HG03097 (cell line): ENCODE measurements at regions not wholly inside any gene's neighbourhood (a gene's known extent, or its start where the extent isn't known, plus 50 kb on each side); places are given as distances from the start of the nearest gene placed in this dataset.

Source experiments
- ATAC-seq: cut with Tn5 transposase; IDR thresholded peaks from one replicate; pipeline ENCODE4 v1.9.1; 2021; ENCODE audit not compliant: unreplicated experiment, low FRiP score

DNA sequence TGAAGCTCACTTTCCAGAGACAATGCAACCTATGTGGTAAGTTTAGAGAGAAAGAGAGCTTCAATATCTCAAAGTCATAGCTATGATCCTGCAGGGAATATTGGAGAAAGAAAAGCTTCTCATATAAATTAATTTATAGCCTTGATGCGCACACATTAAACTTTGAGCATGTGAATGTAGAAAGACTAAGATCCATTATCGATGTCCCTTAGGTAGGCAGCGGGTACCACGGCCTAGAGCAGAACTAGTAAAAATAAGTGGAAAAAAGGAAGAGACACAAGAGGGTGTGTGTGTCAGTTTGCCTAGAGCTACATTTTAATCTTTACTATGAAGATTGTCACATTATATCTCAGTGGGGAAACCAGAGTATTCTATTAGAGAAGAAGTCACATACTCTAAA lies 685.6 kb downstream of the AMY1C start:
- ATAC-seq = no peak

DNA sequence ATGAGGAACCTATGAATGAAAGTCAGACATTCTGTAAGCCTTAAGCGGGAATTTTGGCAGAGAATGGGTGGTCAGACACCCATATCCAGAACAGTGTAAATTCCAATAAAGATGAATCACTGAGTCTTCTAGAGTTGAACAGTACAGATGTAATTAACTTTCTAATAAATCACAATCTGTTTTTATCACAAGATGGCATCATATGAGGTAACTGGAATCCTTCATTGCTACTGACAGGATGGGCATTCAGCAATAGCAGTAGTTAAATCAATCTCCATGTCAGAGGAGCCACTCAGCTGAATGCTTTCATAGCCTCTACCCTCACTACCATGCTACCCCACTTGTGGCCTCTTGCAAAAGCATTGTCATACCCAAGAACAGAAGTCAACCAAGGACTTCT lies 690.3 kb downstream of the AMY1C start:
- no peak for ATAC-seq

DNA sequence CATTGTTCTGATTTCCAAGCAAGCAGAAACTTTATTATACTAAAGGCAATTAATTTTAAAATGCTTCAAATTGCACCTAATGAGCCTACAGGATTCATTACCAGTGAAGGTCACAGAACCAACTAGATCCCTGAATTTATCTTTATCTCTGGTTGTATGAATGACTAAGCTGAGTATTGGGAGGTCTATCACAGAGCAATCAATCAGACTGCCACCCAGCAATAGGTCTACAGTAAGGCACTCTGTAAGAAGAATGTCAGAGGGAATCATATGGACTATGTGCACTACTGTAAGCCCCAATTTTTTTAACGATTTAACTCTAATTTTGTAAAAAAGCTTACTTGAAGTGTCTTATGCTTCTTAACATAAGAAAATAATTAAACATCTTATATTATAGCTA lies 707.0 kb downstream of the AMY1C start:
- ATAC-seq = no peak

DNA sequence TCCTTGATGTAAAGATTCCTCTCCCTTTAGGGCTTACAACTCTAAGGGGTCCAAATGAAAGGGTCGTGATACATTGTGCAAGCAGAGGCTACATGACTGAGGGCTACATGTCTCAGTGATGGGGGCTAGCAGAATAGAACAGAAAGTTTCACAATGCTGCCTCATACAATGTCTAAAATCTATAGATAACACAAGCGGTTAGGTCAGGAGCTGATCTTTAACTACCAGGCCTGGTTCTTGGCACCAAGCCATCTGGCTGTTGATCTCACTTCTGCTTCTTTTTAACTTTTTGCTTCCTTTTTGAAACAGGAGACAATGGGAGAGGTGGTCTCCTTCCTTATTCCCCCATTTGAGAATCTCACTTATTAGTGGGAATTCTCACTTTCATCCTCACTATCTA lies 710.2 kb downstream of the AMY1C start:
- ATAC-seq = no peak

DNA sequence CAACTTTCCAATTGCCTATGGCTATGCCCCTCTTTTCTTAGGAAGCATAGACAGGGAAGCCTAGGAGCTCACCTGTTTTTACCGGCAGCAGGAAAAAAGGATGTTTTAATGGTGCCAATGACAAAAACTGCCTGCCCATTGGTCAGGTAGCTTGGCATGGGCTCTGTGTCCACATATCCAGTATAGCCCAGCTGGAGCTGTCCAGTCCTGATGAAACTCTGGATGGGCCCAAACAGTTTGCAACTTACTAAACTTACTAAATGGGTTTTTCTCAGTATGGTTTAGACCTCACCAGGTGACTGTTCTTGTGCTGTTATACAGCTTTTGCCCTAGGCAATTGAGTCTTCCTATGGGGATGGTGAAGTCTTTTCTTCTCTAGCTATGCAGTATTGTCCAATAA lies 711.2 kb downstream of the AMY1C start:
- no peak for ATAC-seq

DNA sequence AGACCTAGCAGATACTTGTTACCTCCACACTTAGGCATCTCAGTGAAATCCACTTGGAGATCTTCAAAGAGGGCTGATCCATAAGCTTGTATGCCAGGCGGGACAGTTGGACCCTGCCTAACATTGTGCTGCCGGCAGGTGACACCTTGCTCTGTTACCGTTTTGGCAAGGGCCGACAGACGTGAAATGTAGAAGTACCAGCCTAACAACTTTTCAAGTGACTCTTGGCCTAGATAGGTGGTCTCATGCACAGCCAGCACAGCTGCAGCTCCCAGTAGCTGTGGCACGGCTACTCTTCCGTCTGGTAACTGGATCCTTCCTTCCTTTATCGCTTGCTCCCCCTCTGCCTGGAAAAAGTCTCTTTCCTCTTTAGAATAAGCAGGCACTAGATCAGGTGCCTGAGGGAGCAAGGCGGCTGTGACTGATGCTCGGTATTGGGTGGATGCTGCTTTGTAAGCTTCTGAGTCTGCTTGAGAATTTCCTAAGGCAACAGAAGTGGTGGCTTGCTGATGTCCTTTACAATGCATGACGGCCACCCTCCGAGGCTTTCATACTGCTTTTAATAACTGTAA lies 713.5 kb downstream of the AMY1C start:
- ATAC-seq = no peak

DNA sequence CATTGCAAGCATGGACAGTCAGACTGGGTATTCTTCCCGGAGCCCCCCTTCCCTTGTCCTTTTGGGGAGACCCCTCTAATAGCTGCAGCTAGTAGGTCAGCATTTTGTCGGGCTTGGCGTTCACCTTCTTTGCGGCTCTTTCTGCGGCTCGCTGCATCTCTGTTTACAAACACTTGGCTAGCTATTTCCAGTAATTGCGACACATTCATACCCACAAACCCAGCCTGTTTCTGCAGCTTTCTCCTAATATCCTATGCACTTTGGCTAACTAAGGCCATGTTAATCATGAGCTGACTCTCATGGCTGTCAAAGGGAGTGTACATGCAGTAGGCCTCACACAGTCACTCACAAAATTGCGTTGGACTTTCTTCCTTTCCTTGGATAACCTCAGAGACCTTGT lies 716.4 kb downstream of the AMY1C start:
- no peak for ATAC-seq

DNA sequence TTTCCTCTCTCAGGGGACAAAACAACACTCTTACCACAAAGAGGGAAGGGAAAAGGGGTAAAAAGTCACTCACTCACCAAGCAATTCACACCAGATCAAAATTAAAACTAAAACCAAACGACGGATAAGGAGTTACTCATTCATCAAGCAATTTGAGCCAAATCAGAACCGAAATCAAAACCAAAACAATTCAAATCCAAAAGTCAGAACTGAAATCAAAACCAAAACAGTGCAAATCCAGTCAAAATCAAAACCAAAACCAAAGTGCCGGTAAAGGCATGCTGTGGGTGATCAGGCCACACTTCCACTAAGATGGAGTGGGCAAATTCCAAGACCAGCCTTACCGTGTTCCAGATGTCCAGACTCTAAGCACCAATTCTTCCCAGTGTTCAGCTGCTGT lies 717.9 kb downstream of the AMY1C start:
- no peak for ATAC-seq

DNA sequence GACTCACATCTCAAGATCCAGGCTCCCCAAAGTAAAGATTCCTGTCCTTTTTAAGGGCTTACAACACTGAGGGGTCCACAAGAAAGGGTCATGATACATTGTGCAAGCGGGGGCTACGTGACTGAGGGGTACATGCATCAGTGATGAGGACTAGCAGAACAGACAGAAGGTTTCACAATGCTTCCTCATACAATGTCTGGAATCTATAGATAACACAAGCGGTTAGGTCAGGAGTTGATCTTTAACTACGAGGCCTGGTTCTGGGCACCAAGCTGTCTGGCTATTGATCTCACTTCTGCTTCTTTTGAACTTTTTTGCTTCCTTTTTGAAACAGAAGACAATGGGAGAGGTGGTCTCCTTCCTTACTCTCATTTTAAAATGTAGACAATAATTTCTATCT lies 718.6 kb downstream of the AMY1C start:
- ATAC-seq = no peak

DNA sequence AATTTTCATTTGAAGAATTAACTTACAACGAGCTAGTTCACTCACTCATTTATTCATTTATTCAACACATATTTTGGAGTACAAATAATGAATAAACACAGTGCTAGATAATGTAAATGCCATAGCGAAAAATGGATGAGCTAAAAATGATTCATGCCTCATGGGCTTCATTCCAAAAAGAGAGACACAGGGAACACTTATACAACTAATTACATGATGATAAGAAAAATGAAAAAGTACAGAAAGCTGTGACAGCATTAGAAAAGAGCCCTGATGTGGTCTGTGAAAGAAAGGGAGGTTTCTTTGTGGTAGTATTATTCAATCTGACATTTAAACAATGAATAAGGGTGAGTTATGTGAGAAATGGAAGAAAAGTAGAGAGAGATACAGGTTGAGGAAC lies 726.4 kb downstream of the AMY1C start:
- ATAC-seq = no peak

DNA sequence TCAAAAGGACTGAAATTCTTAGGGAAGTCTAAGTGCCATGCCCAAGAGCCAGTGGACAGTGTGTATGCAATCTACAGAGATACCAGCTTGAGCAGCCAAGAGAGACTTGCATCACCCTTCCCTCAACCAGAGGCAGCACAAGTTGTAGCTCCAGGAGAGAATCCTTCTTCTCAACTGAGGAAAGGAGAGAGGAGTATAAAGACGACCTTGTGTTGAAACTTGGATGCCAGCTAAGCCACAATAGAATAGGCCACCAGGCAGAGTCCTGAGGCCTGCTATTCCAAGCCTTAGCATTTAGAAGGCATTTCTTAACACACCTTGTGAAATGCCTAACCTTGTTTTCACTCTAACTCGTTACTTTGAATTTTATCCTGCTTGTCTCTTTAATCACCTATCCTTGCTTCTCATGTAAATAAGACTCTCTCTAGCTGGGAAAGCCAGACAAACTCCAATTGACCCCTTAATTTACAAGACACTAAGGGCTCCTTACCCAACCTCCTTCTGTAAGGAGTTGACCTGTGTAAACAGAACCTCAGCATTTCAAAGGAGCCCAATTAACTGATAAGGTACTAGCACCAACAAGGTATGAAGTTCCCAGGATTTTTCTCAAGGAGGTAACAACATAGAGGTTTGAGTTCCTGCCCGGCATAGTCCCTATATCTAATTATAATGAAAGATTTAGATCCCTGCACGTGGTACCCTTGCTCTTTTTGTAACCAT lies 738.8 kb downstream of the AMY1C start:
- ATAC-seq = no peak

DNA sequence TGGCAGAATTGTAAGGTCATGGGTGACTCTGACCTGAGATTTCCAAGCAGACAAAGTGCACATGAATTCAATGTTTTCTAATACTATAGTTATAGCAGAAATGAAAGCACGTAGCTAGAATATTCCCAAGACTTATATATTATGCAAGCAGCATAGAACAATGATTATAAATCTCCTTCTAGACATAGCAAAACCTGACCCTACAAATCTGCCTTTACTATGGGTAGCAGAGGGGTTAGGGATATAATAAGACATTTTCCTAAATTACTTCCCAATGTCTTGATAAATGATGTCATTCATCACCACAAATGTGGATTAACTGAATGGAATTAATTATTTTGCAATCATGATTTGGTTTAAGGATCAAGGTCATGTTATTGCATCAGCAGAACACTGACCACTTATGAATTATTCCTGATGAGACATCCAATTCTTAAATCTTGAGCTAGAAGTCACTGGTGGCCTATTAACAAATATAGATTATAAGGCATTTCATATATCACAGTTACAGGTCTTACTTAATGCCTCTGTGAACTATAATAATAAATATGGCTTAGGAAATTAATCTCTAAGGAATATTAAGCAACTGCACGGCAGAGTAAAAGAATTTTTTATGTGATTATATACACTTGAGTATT lies 776.6 kb downstream of the AMY1C start:
- no peak for ATAC-seq

DNA sequence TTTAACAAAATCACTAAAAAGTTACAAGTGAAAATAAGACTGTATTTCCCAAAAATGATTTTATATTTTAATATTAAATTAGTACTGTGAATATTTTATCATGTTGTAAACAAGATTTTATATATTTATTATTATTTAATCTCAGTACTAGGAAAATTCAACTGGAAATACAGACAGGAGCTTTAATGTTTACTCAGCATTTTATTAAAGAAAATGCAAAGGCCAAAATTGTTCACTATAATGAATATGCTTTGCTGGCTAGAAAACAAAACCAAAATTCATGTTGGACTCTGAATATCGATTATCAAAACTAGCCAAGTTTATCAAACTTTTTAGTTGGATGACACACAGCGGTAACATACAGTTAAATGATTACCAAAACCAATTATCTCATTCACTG lies 782.3 kb downstream of the AMY1C start:
- ATAC-seq = no peak

DNA sequence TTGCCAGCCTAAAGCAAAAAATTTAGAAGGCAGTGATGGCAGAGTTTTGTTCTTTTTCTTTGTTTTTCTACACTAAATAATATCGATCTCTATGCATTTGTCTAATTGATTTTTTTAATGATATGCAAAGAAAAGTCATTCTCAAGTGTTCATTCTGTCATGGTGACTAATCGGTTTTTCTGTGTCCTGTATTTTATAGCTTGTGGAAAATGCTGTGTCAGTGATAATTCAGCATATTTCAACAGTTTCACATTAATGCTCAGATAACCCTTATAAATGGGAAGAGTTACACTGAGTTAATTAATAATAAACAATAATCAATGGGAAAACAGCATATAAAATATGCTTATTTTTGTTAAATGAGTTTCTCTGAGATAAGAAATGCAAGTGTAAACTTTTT lies 824.9 kb downstream of the AMY1C start:
- ATAC-seq = no peak

DNA sequence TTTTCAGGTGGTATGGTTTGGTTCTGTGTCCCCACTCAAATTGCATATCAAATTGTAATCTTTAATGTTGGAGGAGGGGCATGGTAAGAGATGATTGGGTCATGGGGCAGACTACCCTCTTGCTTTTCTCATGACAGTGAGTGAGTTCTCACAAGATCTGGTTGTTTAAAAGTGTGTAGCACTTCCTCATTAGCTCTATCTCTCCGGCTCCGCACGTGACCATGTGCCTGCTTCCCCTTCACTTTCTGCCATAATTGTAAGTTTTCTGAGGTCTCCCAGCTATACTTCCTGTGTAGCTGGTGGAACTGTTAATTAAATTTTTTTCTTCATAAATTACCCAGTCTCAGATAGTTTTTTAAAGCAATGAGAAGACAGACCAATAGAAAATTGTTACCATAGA lies 843.2 kb downstream of the AMY1C start:
- no peak for ATAC-seq

DNA sequence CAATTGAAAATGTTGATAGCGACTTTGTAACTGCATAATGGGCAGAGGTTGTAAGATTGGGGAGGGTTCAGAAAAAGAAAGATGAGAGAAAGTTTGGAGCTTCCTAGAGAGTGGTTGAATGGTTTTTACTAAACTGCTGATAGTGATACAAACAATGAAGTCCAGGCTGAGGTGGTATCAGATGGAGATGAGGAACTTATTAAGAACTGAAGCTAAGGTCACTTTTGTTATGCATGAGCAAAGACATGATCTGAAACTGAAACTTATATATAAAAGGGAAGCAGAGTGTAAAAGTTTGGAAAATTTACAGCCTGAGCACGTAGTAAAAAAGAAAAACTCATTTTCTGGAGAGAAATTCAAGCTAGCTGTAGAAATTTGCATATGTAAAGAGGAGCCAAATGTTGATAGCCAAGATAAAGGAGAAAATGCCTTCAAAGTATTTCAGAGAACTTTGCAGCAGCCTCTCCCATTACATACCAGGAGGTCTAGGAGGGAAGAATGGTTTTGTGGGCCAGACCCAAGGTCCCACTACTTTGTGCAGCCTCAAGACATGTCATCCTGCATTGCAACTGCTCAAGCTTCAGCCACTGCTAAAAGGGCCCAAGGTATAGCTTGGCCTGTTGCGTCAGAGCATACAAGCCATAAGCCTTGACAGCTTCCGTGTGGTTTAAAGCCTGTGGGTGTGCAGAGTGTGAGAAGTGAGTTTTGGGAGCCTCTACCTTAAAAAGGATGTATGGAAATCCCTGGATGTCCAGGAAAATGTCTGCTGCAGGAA lies 843.9 kb downstream of the AMY1C start:
- no peak for ATAC-seq

DNA sequence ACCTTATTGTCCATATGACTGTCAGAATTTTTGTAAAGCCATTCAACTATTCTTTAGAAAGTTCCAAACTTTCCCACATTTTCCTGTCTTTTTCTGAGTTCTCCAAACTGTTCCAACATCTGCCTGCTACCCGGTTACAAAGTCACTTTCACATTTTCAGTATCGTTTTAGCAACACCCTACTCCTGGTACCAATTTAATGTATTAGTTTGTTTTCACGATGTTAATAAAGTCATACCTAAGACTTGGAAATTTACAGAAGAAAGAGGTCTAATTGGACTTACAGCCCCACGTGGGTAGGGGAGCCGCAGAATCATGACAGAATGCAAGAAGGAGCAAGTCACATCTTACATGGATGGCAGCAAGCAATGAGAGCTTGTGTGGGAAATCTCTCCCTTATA lies 867.8 kb downstream of the AMY1C start:
- no peak for ATAC-seq

DNA sequence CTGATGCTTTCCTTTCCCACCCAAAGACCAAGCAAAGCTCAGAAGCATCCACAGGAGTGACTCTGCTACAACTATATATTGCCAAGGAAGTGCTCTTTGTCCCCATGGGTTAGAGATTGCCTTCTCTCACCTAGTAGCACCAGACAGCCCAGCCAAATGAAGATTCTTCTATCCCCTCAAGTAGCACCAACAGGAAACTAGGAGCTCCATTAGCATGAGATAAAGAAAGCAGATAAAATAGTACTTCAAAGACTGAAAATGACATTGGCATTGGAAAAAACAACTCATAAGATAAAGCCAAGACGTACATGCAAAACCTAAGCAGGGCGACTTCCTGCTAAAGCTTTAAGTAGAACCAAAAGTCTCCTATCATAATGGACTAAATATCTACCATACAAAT lies 871.5 kb downstream of the AMY1C start:
- no peak for ATAC-seq

DNA sequence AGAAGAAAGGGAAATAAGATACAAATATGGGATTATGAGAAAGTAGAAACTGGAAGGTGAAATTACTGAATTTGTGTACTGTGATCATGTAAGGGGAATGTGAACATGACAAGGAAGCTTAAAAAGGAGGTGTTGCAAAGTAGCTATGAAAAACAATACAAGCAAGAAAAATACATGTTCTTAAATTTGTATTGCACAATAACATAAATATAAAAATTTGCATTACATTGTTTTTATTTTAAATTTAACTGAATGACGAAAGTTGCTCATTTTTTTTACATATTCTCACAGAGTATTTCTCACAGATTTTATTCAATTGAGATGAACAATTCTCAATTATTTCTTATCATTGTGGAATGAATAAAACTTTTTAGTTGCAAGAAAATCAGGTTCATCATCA lies 874.8 kb downstream of the AMY1C start:
- no peak for ATAC-seq

DNA sequence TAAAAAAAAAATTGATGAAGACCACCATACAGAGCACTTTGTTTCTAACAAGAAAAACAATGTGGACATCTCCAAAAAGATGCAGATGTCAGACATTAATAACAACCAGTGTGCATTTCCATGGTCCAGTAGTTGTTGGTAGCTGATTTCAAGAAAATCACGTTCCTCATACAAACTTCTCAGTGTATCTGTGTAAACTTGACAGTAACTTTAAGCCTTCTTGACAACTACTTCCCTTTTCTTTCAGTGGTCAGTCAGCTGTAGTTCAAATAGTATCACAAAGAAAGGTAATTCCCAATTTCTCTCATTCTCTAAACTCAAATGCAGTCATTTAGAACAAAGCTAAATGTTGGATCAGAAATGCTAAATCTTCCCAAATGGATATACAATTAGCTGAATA lies 879.9 kb downstream of the AMY1C start:
- ATAC-seq = no peak

DNA sequence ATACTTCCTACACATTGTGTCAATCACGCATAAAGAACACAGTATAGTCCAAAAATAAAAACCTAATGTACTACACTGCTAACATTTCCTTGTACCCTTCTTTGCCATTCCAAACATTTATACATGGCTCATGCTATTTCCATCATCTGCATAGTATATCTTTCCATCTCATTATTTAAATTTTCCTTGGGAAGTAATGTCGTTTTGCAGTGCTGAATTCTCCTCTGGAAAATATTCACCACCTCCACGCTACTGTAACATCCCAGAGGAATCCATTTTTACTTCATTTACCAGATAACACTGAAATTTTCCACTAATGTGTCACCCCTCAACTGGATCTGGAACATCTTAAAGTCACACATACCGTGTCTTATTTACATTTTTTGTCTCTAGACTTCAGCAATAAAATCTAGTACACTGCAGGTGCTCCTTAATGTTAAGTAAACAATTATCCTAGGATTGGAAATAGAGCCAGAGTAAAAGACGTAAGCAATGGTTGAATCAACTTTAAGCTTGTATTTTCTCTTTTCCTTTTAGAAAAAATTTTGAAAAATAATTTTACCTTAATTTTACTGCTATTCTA lies 881.0 kb downstream of the AMY1C start:
- no peak for ATAC-seq
